ENCODE measurements at regions not wholly inside any gene's neighbourhood (a gene's known extent, or its start where the extent isn't known, plus 50 kb on each side); places are given as distances from the start of the nearest gene placed in this dataset.

GRCh38 chr21:32216293-32216692, 62.6 kb downstream of the MIS18A start:
- DNase-seq (ENCODE audit: low spot score) = no peak

DNA sequence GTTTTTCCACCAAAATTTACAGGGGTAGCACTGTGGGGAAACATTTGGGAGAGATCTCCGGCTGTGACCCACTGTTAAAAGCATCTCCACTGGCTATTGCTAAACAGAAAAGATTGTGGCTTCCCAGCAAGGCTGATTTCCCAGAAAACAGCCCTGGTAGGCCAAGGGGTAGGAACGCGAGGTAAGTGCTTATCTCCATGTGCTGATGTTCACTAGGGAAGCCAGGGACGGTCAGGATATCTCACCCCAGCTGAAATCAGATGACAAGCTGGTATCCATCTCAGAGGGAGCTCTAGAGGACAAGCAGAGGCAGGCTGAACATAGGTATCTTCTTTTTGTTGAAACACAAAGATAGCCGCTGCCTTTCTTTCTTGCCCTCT, 63.6 kb downstream of the MIS18A start:
- no peaks in the 10 kb centered on the region for H3K4me1 ChIP-seq (ENCODE audit: insufficient read depth, poor library complexity, severe bottlenecking)
- no peaks in the 10 kb centered on the region for H3K9me3 ChIP-seq (ENCODE audit: severe bottlenecking)
- no peaks in the 10 kb centered on the region for H3K36me3 ChIP-seq (ENCODE audit: low read depth)
- TF ChIP-seq CTCF (IDR thresholded peaks at IDR 0.05; ENCODE audit: poor library complexity, severe bottlenecking) = no peak
- no peaks in the 10 kb centered on the region for H3K27me3 ChIP-seq (ENCODE audit: insufficient read depth, poor library complexity, severe bottlenecking)
- H3K4me3 ChIP-seq (ENCODE audit: severe bottlenecking) = no peak overlapping the region
- ATAC-seq (ENCODE audit: low read depth) = no peak
- no peak for DNase-seq (ENCODE audit: low spot score)
- no peak overlapping the region for H3K27ac ChIP-seq (ENCODE audit: poor library complexity, severe bottlenecking)

More at GRCh38 chr21:32216293-32216692, 62.6 kb downstream of the MIS18A start:
- no peak for TF ChIP-seq CTCF (IDR thresholded peaks at IDR 0.05; ENCODE audit: poor library complexity, severe bottlenecking)
- Histone ChIP-seq H3K4me3 (ENCODE audit: severe bottlenecking) (no peak overlapping the region), H3K27me3 (ENCODE audit: insufficient read depth, poor library complexity, severe bottlenecking) (peaks cover 7% of the 10 kb centered on the region), H3K36me3 (ENCODE audit: low read depth) (no peaks in the 10 kb centered on the region), H3K9me3 (ENCODE audit: severe bottlenecking) (no peaks in the 10 kb centered on the region), H3K27ac (ENCODE audit: poor library complexity, severe bottlenecking) (no peak overlapping the region), H3K4me1 (ENCODE audit: insufficient read depth, poor library complexity, severe bottlenecking) (no peaks in the 10 kb centered on the region)
- ATAC-seq (ENCODE audit: low read depth) = no peak

DNA sequence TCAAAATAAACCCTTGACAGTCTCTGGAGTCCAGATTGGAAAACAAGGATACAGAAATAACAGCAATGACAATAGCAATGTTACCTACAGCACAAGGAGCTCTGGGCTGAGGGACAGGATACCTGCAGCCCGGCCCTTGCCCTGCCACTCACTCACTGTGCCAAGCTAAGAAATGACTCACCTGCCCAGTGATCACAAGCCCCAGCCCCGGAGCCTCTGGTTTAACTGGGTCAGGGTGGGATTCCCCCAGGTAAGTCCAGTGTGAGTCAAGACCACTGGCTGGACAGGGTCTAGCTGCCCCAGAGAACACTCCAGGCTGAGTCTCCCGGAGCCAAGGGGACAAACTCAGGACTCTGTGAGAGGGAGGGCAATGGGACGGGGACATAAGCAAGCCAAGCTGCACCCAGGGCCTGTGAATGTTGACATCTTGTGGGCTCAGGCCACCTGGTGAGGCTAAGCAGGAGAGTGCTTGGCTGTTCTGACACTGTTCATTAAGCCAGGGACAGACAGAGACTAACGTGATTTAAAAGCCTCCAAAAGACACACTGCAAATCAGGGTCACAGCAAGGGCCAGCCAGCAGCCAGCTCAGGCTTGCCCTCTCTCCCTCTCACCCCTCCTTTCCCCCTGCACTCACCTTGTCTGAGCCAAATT, 64.1 kb downstream of the MIS18A start:
- ATAC-seq (ENCODE audit: low read depth) = 0 out of 3 replicates have a peak, but pooled peaks have one; percentile 36
- H3K4me3 ChIP-seq (ENCODE audit: severe bottlenecking) = no peak overlapping the region
- H3K27me3 ChIP-seq (ENCODE audit: insufficient read depth, poor library complexity, severe bottlenecking) = no peaks in the 10 kb centered on the region
- no peaks in the 10 kb centered on the region for H3K36me3 ChIP-seq (ENCODE audit: low read depth)
- H3K27ac ChIP-seq (ENCODE audit: poor library complexity, severe bottlenecking) = no peak overlapping the region
- DNase-seq (ENCODE audit: low spot score) = no peak
- no peaks in the 10 kb centered on the region for H3K9me3 ChIP-seq (ENCODE audit: severe bottlenecking)
- no peaks in the 10 kb centered on the region for H3K4me1 ChIP-seq (ENCODE audit: insufficient read depth, poor library complexity, severe bottlenecking)
- no peak for TF ChIP-seq CTCF (IDR thresholded peaks at IDR 0.05; ENCODE audit: poor library complexity, severe bottlenecking)

- ATAC-seq (ENCODE audit: low read depth) (no peak), DNase-seq (ENCODE audit: low spot score) (no peak)
- H3K4me3 ChIP-seq (ENCODE audit: severe bottlenecking) = no peak overlapping the region
- no peaks in the 10 kb centered on the region for H3K9me3 ChIP-seq (ENCODE audit: severe bottlenecking)
- H3K27me3 ChIP-seq (ENCODE audit: insufficient read depth, poor library complexity, severe bottlenecking) = no peaks in the 10 kb centered on the region
- no peaks in the 10 kb centered on the region for H3K4me1 ChIP-seq (ENCODE audit: insufficient read depth, poor library complexity, severe bottlenecking)
- no peaks in the 10 kb centered on the region for H3K36me3 ChIP-seq (ENCODE audit: low read depth)
- no peak for TF ChIP-seq CTCF (IDR thresholded peaks at IDR 0.05; ENCODE audit: poor library complexity, severe bottlenecking)
- H3K27ac ChIP-seq (ENCODE audit: poor library complexity, severe bottlenecking) = no peak overlapping the region
These were observed 66.7 kb downstream of the MIS18A start for GRCh38 chr21:32212116-32212515.

DNA sequence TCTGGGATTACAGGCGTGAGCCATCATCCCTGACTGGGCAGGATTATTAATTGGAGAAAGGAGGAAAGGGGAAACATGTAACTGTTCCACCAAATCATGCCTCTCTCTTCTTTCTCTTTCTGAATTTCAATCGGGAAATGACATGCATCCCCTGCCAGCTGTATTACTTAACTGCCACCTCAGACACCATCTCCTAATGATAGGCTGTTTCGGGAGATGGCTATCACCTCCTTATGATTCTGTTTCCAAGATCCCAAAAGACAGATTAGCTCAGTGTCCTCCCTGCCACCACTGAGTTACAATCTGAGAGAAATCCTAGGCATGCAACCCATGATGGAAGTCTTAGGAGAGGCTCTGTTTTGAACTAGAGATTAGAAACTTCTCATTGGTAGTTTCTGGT, 67.5 kb downstream of the MIS18A start:
- DNase-seq (ENCODE audit: low spot score) = no peak
- H3K36me3 ChIP-seq (ENCODE audit: low read depth) = no peaks in the 10 kb centered on the region
- no peaks in the 10 kb centered on the region for H3K9me3 ChIP-seq (ENCODE audit: severe bottlenecking)
- H3K4me1 ChIP-seq (ENCODE audit: insufficient read depth, poor library complexity, severe bottlenecking) = no peaks in the 10 kb centered on the region
- H3K27ac ChIP-seq (ENCODE audit: poor library complexity, severe bottlenecking) = no peak overlapping the region
- ATAC-seq (ENCODE audit: low read depth) = no peak
- no peak for TF ChIP-seq CTCF (IDR thresholded peaks at IDR 0.05; ENCODE audit: poor library complexity, severe bottlenecking)
- no peak overlapping the region for H3K4me3 ChIP-seq (ENCODE audit: severe bottlenecking)
- H3K27me3 ChIP-seq (ENCODE audit: insufficient read depth, poor library complexity, severe bottlenecking) = no peaks in the 10 kb centered on the region
